ENCODE measurements at regions not wholly inside any gene's neighbourhood (a gene's known extent, or its start where the extent isn't known, plus 50 kb on each side); places are given as distances from the start of the nearest gene placed in this dataset.

GRCh38 chr2:133859578-133859977 is 291.3 kb upstream of the NCKAP5 start:
- no peak overlapping the region for H4K8ac ChIP-seq (ENCODE audit: extremely low read depth, insufficient read depth, low read length)
- H3K9ac ChIP-seq (replicated peaks in 1 of 4; ENCODE audit: extremely low read depth in 1 of 4, low read depth in 3 of 4, low read length in 3 of 4) = no peak overlapping the region
- FAIRE-seq (no peak), DNase-seq (ENCODE audit: low read depth in 1 of 2, low spot score in 2 of 2) (peak in 1 of 2 experiments; percentile 6)
- H2BK120ac ChIP-seq (replicated peaks; ENCODE audit: low read depth, low read length) = no peak overlapping the region
- H4K91ac ChIP-seq (replicated peaks; ENCODE audit: insufficient read length, low read length) = no peak overlapping the region
- H2BK5ac ChIP-seq (ENCODE audit: low read depth, low read length) = no peak overlapping the region
- H3K79me1 ChIP-seq (ENCODE audit: low read depth, low read length) = no peaks in the 10 kb centered on the region
- H4K5ac ChIP-seq (ENCODE audit: insufficient read length, low read depth, low read length) = no peak overlapping the region
- H3K4me2 ChIP-seq (ENCODE audit: insufficient read depth in 1 of 2, low read depth in 2 of 2, low read length in 2 of 2) = no peak overlapping the region
- H3K27ac ChIP-seq (ENCODE audit: low read depth, low read length) = no peak overlapping the region
- no peaks in the 10 kb centered on the region for H3K27me3 ChIP-seq (replicated peaks in 1 of 4; ENCODE audit: control insufficient read depth in 3 of 4, extremely low read depth in 1 of 4, insufficient read depth in 3 of 4, low read length in 3 of 4)
- no peak overlapping the region for H3K56ac ChIP-seq (replicated peaks; ENCODE audit: insufficient read length, low read depth, low read length)
- no peaks in the 10 kb centered on the region for H3K4me1 ChIP-seq (replicated peaks in 1 of 4; ENCODE audit: control insufficient read depth in 3 of 4, insufficient read depth in 4 of 4, low read length in 3 of 4)
- H3K4me3 ChIP-seq (ENCODE audit: extremely low read depth in 1 of 4, insufficient read depth in 2 of 4, low read depth in 3 of 4, low read length in 4 of 4) = no peak overlapping the region
- no peaks in the 10 kb centered on the region for H3K79me2 ChIP-seq (ENCODE audit: control insufficient read depth in 1 of 2, insufficient read depth in 2 of 2, low read length in 2 of 2)
- no peaks in the 10 kb centered on the region; the same call in 1 of the 2 replicates for H3K23me2 ChIP-seq (ENCODE audit: low read depth, low read length)
- WGBS, 2 experiments (ENCODE audit: extremely low coverage in 1 of 2, insufficient coverage in 1 of 2, insufficient read length in 1 of 2, insufficient replicate concordance in 2 of 2, low coverage in 1 of 2, low lambda C conversion rate in 2 of 2, missing lambda C conversion rate in 1 of 2) = 89% methylated on average over 6 of the region's 6 CpGs; no CpG with 5 or more reads in 1 of the 2 experiments
- H3K9me3 ChIP-seq (ENCODE audit: insufficient read depth in 2 of 2, low read depth in 1 of 2, low read length in 1 of 2) = no peaks in the 10 kb centered on the region
- TF ChIP-seq POLR2AphosphoS5 (IDR thresholded peaks at IDR 0.05; ENCODE audit: low read depth, low read length) = no peak
- no peak for TF ChIP-seq TAF1 (IDR thresholded peaks at IDR 0.05; ENCODE audit: low read depth, low read length)
- no peak for TF ChIP-seq RXRA (IDR thresholded peaks at IDR 0.05; ENCODE audit: insufficient read depth, low read depth, low read length)
- TF ChIP-seq, protein P1, sequence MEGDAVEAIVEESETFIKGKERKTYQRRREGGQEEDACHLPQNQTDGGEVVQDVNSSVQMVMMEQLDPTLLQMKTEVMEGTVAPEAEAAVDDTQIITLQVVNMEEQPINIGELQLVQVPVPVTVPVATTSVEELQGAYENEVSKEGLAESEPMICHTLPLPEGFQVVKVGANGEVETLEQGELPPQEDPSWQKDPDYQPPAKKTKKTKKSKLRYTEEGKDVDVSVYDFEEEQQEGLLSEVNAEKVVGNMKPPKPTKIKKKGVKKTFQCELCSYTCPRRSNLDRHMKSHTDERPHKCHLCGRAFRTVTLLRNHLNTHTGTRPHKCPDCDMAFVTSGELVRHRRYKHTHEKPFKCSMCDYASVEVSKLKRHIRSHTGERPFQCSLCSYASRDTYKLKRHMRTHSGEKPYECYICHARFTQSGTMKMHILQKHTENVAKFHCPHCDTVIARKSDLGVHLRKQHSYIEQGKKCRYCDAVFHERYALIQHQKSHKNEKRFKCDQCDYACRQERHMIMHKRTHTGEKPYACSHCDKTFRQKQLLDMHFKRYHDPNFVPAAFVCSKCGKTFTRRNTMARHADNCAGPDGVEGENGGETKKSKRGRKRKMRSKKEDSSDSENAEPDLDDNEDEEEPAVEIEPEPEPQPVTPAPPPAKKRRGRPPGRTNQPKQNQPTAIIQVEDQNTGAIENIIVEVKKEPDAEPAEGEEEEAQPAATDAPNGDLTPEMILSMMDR (IDR thresholded peaks at IDR 0.05; ENCODE audit: control extremely low read depth in 1 of 3, insufficient read depth in 1 of 3, low read depth in 1 of 3, low read length in 3 of 3) = no peak
- TF ChIP-seq GTF2F1 (IDR thresholded peaks at IDR 0.05; ENCODE audit: borderline replicate concordance, low read depth, low read length) = no peak
- no peak for TF ChIP-seq CHD2 (IDR thresholded peaks at IDR 0.05; ENCODE audit: low read length)
- TF ChIP-seq CREB1 (IDR thresholded peaks at IDR 0.05) = no peak
- TF ChIP-seq, protein P2, sequence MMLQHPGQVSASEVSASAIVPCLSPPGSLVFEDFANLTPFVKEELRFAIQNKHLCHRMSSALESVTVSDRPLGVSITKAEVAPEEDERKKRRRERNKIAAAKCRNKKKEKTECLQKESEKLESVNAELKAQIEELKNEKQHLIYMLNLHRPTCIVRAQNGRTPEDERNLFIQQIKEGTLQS (IDR thresholded peaks at IDR 0.05; ENCODE audit: insufficient read depth, low read depth, low read length) = no peak
- no peak for TF ChIP-seq HDAC6 (IDR thresholded peaks at IDR 0.05; ENCODE audit: low read depth, low read length)
- no peak for TF ChIP-seq RAD21 (IDR thresholded peaks at IDR 0.05 in 1 of 2, conservative IDR thresholded peaks at IDR 0.05 in 1 of 2; ENCODE audit: low read depth in 2 of 2, low read length in 2 of 2)
- no peak overlapping the region for H3K4ac ChIP-seq (replicated peaks; ENCODE audit: insufficient read length, low read depth, low read length)
- H2AK5ac ChIP-seq (ENCODE audit: low read depth, low read length) = no peak overlapping the region
- H2BK20ac ChIP-seq (ENCODE audit: low read length) = no peak overlapping the region
- H2AFZ ChIP-seq (ENCODE audit: low read length) = no peak overlapping the region
- H3K14ac ChIP-seq (ENCODE audit: insufficient read length) = no peak overlapping the region
- no peaks in the 10 kb centered on the region for H3K36me3 ChIP-seq (ENCODE audit: control insufficient read depth in 2 of 4, insufficient read depth in 4 of 4, low read length in 3 of 4)
- no peak overlapping the region for H2BK15ac ChIP-seq (ENCODE audit: low read length)
- H3K18ac ChIP-seq (ENCODE audit: extremely low read depth, low read length) = no peak overlapping the region
- no peak overlapping the region for H2BK12ac ChIP-seq (ENCODE audit: low read depth, low read length)
- ChIA-PET CTCF (ENCODE audit: partially characterized antibody) (interaction anchor here (0.7 to 1.1 kb wide), 2 partner anchors 13 to 15 kb away, joined by 3 to 4 read pairs; no protein-coding TSS in a partner anchor), POLR2A (ENCODE audit: partially characterized antibody) (no interaction called here)
- H4K20me1 ChIP-seq (replicated peaks in 1 of 2; ENCODE audit: control insufficient read depth in 1 of 2, insufficient read depth in 2 of 2, low read length in 2 of 2) = no peaks in the 10 kb centered on the region
- H3K23ac ChIP-seq (ENCODE audit: insufficient read length) = no peak overlapping the region

Measured in H1 (cell line).